PC-3 (cell line): ENCODE measurements at regions not wholly inside any gene's neighbourhood (a gene's known extent, or its start where the extent isn't known, plus 50 kb on each side); places are given as distances from the start of the nearest gene placed in this dataset.

Experiments
- ATAC-seq: fragments of 200-7000 bp; cut with Tn5 transposase; 2 replicates; pipeline ENCODE4 v1.9.1; 2020; ENCODE audit warnings: mild to moderate bottlenecking, moderate library complexity
- BruUV-seq: library from RNA; stranded (reverse); fragments of 400-500 nt; replicated peaks from 2 replicates; lab custom pipeline; 2021; lab: Mats Ljungman, UMichigan
- CTCF ChIA-PET: fragments of 300-600 bp; sonication (Branson Sonifier 250); formaldehyde crosslinking; loops from one replicate; lab custom pipeline; 2022; ENCODE audit warnings: antibody characterized with exemption; lab: Charles Lee
- POLR2A ChIA-PET: fragments of 300-600 bp; sonication (Branson Sonifier 250); formaldehyde crosslinking; loops from one replicate; lab custom pipeline; 2022; ENCODE audit warnings: antibody characterized with exemption; ENCODE audit not compliant: unreplicated experiment; lab: Charles Lee
- DNase-seq: peaks from one replicate; pipeline ENCODE4 v3.0.0-alpha.2; 2015
- H2AFZ ChIP-seq: fragments of 300-600 bp; sonication (generic); 2 replicates; pipeline ENCODE4 v1.6.0; 2016; ENCODE audit warnings: antibody characterized with exemption, low read length
- H3F3A ChIP-seq: fragments of 300-600 bp; sonication (generic); one replicate; pipeline ENCODE4 v1.6.0; 2017; ENCODE audit warnings: antibody characterized with exemption, low read length, control low read depth, mild to moderate bottlenecking; ENCODE audit not compliant: unreplicated experiment
- H3K27ac ChIP-seq: fragments of 300-600 bp; sonication (generic); 2 replicates; pipeline ENCODE4 v1.5.1; 2016; ENCODE audit warnings: mild to moderate bottlenecking, low read length
- H3K27me3 ChIP-seq: fragments of 300-600 bp; sonication (generic); 2 replicates; pipeline ENCODE4 v1.6.1; 2016; ENCODE audit warnings: low read length, mixed read lengths
- H3K36me3 ChIP-seq: fragments of 300-600 bp; sonication (generic); 2 replicates; pipeline ENCODE4 v1.6.1; 2016; ENCODE audit warnings: low read depth, mixed run types, low read length, mixed read lengths
- H3K4me1 ChIP-seq: fragments of 300-600 bp; sonication (generic); 2 replicates; pipeline ENCODE4 v1.5.1; 2016; ENCODE audit warnings: low read length; ENCODE audit not compliant: insufficient read depth
- H3K4me2 ChIP-seq: fragments of 300-600 bp; sonication (generic); 2 replicates; pipeline ENCODE4 v1.6.0; 2016; ENCODE audit warnings: low read length
- H3K4me3 ChIP-seq: fragments of 300-600 bp; sonication (generic); 2 replicates; pipeline ENCODE4 v1.5.1; 2016; ENCODE audit warnings: mild to moderate bottlenecking, low read length, mixed read lengths
- H3K79me2 ChIP-seq: fragments of 300-600 bp; sonication (generic); 2 replicates; pipeline ENCODE4 v1.6.1; 2017; ENCODE audit warnings: low read length, mixed read lengths
- H3K9ac ChIP-seq: fragments of 300-600 bp; sonication (generic); 2 replicates; pipeline ENCODE4 v1.6.0; 2016; ENCODE audit warnings: mild to moderate bottlenecking, low read length
- H3K9me2 ChIP-seq: fragments of 300-600 bp; sonication (generic); replicated peaks from 2 replicates; pipeline ENCODE4 v1.6.1; 2016; ENCODE audit warnings: mixed run types, low read length, mixed read lengths
- H3K9me3 ChIP-seq: fragments of 300-600 bp; sonication (generic); 2 replicates; pipeline ENCODE4 v1.6.1; 2016; ENCODE audit warnings: low read length, mixed read lengths
- H4K20me1 ChIP-seq: fragments of 300-600 bp; sonication (generic); 2 replicates; pipeline ENCODE4 v1.6.1; 2016; ENCODE audit warnings: low read length, mixed read lengths
- CTCF ChIP-seq: fragments of 300-600 bp; sonication (generic); conservative IDR thresholded peaks from 2 replicates; pipeline ENCODE4 v1.5.1; 2017; ENCODE audit warnings: antibody characterized with exemption, low read depth, mild to moderate bottlenecking, low read length
- EZH2 ChIP-seq: fragments of 300-600 bp; sonication (generic); IDR thresholded peaks from one replicate; pipeline ENCODE4 v1.6.1; 2017; ENCODE audit warnings: antibody characterized with exemption, mild to moderate bottlenecking, low read length; ENCODE audit not compliant: unreplicated experiment
- EZH2phosphoT487 ChIP-seq: fragments of 300-600 bp; sonication (generic); IDR thresholded peaks from 2 replicates; pipeline ENCODE4 v1.6.1; 2018; ENCODE audit warnings: mild to moderate bottlenecking, antibody characterized with exemption, low read length, borderline replicate concordance
- intact Hi-C: fragments of 100-400 bp; cut with micrococcal nuclease; formaldehyde crosslinking; loops from 2 replicates; pipeline ENCODE4 v1.9.0; 2023

GRCh38 chr6:113607821-113608545 is 249.2 kb upstream of the MARCKS start:
- DNase-seq (no peak), ATAC-seq (no peak; the same call in 1 of the 2 replicates)
- Histone ChIP-seq H3K36me3 (no peaks in the 10 kb centered on the region), H3F3A (no peaks in the 10 kb centered on the region), H3K79me2 (no peaks in the 10 kb centered on the region), H3K4me1 (no peaks in the 10 kb centered on the region), H3K9me2 (no peaks in the 10 kb centered on the region), H4K20me1 (no peaks in the 10 kb centered on the region), H2AFZ (no peak overlapping the region), H3K4me2 (no peak overlapping the region), H3K9me3 (no peaks in the 10 kb centered on the region), H3K27ac (no peak overlapping the region), H3K9ac (no peak overlapping the region), H3K4me3 (no peak overlapping the region), H3K27me3 (no peaks in the 10 kb centered on the region)
- TF ChIP-seq EZH2phosphoT487 (no peak), EZH2 (no peak), CTCF (no peak)
- POLR2A ChIA-PET = interaction anchor here (0.5 kb wide), 1 partner anchor 687 kb away, joined by 7 read pairs; no protein-coding TSS in a partner anchor
- no TSS peak for BruUV-seq
- intact Hi-C loops = no loop called here
- CTCF ChIA-PET = no interaction called here

GRCh38 chr6:113610377-113610988 is 246.7 kb upstream of the MARCKS start:
- H3K27me3 ChIP-seq = no peaks in the 10 kb centered on the region
- H3K4me2 ChIP-seq = no peak overlapping the region
- no peak overlapping the region for H3K4me3 ChIP-seq
- H3K9me2 ChIP-seq = no peaks in the 10 kb centered on the region
- H3K9ac ChIP-seq = no peak overlapping the region
- no peak for DNase-seq
- POLR2A ChIA-PET = no interaction called here
- no peaks in the 10 kb centered on the region for H3K9me3 ChIP-seq
- CTCF ChIA-PET = no interaction called here
- H4K20me1 ChIP-seq = no peaks in the 10 kb centered on the region
- ATAC-seq = no peak
- BruUV-seq = no TSS peak
- TF ChIP-seq EZH2phosphoT487 (no peak), EZH2 (no peak), CTCF (no peak)
- H3K27ac ChIP-seq = no peak overlapping the region
- no peaks in the 10 kb centered on the region for H3F3A ChIP-seq
- H3K79me2 ChIP-seq = no peaks in the 10 kb centered on the region
- no peaks in the 10 kb centered on the region for H3K36me3 ChIP-seq
- no peak overlapping the region for H2AFZ ChIP-seq
- no peaks in the 10 kb centered on the region for H3K4me1 ChIP-seq
- intact Hi-C loops = no loop called here

- CTCF ChIA-PET = no interaction called here
- no peak overlapping the region for H2AFZ ChIP-seq
These were observed 240.4 kb upstream of the MARCKS start for GRCh38 chr6:113616701-113617274.

More at GRCh38 chr6:113616701-113617274, 240.4 kb upstream of the MARCKS start:
- Histone ChIP-seq H3K79me2 (no peaks in the 10 kb centered on the region), H3F3A (no peaks in the 10 kb centered on the region), H3K9ac (no peak overlapping the region), H3K9me2 (no peaks in the 10 kb centered on the region), H3K4me2 (no peak overlapping the region), H4K20me1 (no peaks in the 10 kb centered on the region), H3K36me3 (no peaks in the 10 kb centered on the region), H3K27me3 (no peaks in the 10 kb centered on the region), H3K9me3 (no peaks in the 10 kb centered on the region), H3K4me3 (no peak overlapping the region), H3K27ac (no peak overlapping the region), H3K4me1 (peaks cover 9% of the 10 kb centered on the region)
- DNase-seq (peak; percentile 44), ATAC-seq (peak; percentile 66)
- intact Hi-C loops = no loop called here
- TF ChIP-seq CTCF = no peak
- no peak for TF ChIP-seq EZH2phosphoT487
- TF ChIP-seq EZH2 = no peak
- BruUV-seq = no TSS peak
- POLR2A ChIA-PET = interaction anchor here (0.6 kb wide), 1 partner anchor 15 kb away, joined by 3 read pairs; no protein-coding TSS in a partner anchor
